ENCODE measurements at regions not wholly inside any gene's neighbourhood (a gene's known extent, or its start where the extent isn't known, plus 50 kb on each side); places are given as distances from the start of the nearest gene placed in this dataset.

DNA sequence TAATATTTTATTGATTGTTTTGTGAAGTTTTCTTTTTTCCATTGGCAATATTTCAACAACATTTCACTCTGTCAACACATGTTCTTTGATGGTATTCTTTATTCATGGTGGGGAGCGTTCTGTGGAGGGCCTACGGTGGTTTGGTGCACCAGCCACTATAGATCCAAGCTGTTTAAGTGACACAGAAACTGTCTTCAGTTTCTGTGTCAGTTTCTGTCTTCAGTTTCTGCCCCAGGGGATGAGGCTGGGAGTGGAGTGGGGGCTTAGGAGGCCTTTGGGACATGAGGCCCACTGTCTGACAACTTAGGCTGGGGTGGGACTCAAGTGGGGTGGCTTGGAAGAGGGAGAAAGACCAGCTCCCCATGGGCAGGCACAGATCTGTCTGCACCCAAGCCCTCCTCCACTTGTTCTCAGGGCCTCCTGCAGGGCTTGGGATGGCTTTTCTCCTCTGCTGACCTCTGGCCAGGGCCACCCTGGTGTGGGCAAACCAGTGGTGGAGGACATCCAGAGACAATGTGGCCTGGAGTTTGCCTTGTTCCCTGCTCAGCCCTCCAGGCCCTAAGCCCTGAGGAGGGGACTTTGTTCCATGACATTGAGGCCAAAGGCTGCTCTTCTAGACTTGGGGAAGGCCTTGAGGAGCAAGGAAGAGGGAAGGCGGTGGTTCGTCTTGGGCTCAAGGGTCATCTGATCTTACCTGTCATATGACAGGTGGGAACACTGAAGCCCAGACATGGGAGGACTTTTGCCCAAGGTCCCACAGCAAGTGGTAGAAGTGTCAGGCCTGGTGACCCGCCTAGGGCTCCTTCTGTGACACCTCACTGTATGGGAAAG lies 60.3 kb upstream of the SMAD6 start:
- H3K27me3 Mint-ChIP-seq: no peaks in the 10 kb centered on the region
- no peak overlapping the region for H3K27ac Mint-ChIP-seq
- no peak for DNase-seq (ENCODE audit: extremely low spot score, unreplicated experiment)

DNA sequence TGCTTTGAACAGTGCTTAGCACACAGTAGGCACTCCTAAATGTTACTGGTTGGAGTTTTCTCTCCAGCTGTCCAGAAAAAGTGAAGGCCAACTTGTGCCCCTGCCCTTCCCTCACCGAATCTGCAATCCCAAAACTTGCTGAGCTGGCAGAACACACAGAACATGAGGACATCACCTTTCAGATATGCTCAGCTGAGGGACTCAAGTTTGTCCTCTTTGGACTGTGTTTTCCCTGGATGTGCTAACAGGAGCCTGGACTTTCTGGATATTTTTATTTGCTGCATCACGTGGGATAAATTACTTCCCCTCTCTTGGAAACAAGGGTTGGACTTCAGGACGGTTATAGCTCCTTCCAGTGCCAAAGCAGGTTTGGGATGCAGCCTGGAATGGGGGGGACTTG lies 59.5 kb upstream of the SMAD6 start:
- Mint-ChIP-seq H3K36me3 (no peaks in the 10 kb centered on the region), H3K9me3 (no peaks in the 10 kb centered on the region), H3K27ac (no peak overlapping the region), H3K4me1 (ENCODE audit: unreplicated experiment) (peaks cover 9% of the 10 kb centered on the region), H3K27me3 (no peaks in the 10 kb centered on the region), H3K4me3 (no peak overlapping the region)
- TF ChIP-seq, protein P1, sequence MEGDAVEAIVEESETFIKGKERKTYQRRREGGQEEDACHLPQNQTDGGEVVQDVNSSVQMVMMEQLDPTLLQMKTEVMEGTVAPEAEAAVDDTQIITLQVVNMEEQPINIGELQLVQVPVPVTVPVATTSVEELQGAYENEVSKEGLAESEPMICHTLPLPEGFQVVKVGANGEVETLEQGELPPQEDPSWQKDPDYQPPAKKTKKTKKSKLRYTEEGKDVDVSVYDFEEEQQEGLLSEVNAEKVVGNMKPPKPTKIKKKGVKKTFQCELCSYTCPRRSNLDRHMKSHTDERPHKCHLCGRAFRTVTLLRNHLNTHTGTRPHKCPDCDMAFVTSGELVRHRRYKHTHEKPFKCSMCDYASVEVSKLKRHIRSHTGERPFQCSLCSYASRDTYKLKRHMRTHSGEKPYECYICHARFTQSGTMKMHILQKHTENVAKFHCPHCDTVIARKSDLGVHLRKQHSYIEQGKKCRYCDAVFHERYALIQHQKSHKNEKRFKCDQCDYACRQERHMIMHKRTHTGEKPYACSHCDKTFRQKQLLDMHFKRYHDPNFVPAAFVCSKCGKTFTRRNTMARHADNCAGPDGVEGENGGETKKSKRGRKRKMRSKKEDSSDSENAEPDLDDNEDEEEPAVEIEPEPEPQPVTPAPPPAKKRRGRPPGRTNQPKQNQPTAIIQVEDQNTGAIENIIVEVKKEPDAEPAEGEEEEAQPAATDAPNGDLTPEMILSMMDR (conservative IDR thresholded peaks at IDR 0.05): no peak
- DNase-seq (ENCODE audit: extremely low spot score, unreplicated experiment): no peak

More for the DNA sequence above, 60.3 kb upstream of the SMAD6 start:
- H3K36me3 Mint-ChIP-seq: no peaks in the 10 kb centered on the region
- TF ChIP-seq, protein P1 (conservative IDR thresholded peaks at IDR 0.05): no peak
- no peak overlapping the region for H3K4me3 Mint-ChIP-seq
- H3K9me3 Mint-ChIP-seq: no peaks in the 10 kb centered on the region
- peaks cover 9% of the 10 kb centered on the region for H3K4me1 Mint-ChIP-seq (ENCODE audit: unreplicated experiment)

DNA sequence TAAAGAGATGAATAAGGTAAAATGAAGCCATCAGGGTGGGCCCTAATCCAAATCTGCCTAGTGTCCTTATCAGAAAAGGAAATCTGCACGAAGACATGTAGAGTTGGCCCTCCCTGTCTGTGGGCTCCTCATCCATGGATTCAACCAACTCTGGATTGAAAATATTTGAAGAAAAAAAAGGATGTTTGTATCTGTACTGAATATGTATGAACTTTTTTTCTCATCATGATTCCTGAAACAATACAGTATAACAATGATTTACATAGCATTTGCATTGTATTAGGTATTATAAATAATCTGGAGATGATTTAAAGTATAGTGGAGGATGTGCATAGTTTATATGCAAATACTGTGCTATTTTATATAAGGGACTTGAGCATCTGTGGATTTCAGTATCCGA lies 59.0 kb upstream of the SMAD6 start:
- TF ChIP-seq, protein P1 (conservative IDR thresholded peaks at IDR 0.05): no peak
- H3K9me3 Mint-ChIP-seq: no peaks in the 10 kb centered on the region
- no peaks in the 10 kb centered on the region for H3K36me3 Mint-ChIP-seq
- H3K4me1 Mint-ChIP-seq (ENCODE audit: unreplicated experiment): peaks cover 9% of the 10 kb centered on the region
- H3K4me3 Mint-ChIP-seq: no peak overlapping the region
- no peak overlapping the region for H3K27ac Mint-ChIP-seq
- no peak for DNase-seq (ENCODE audit: extremely low spot score, unreplicated experiment)
- H3K27me3 Mint-ChIP-seq: no peaks in the 10 kb centered on the region

- peak overlapping the region; percentile 59 for H3K27ac Mint-ChIP-seq
- DNase-seq (ENCODE audit: extremely low spot score, unreplicated experiment): no peak
Observed at GRCh38 chr15:66644000-66644787, 57.8 kb upstream of the SMAD6 start.

GRCh38 chr15:66644869-66645268 lies 57.2 kb upstream of the SMAD6 start:
- Mint-ChIP-seq H3K27ac (peak overlapping the region; percentile 59), H3K9me3 (no peaks in the 10 kb centered on the region), H3K4me3 (no peak overlapping the region), H3K27me3 (no peaks in the 10 kb centered on the region), H3K4me1 (ENCODE audit: unreplicated experiment) (peaks cover 17% of the 10 kb centered on the region), H3K36me3 (no peaks in the 10 kb centered on the region)
- DNase-seq (ENCODE audit: extremely low spot score, unreplicated experiment): no peak
- TF ChIP-seq, protein P1 (conservative IDR thresholded peaks at IDR 0.05): no peak

More at GRCh38 chr15:66644000-66644787, 57.8 kb upstream of the SMAD6 start:
- peaks cover 11% of the 10 kb centered on the region for H3K4me1 Mint-ChIP-seq (ENCODE audit: unreplicated experiment)
- no peaks in the 10 kb centered on the region for H3K36me3 Mint-ChIP-seq
- TF ChIP-seq, protein P1 (conservative IDR thresholded peaks at IDR 0.05): no peak
- H3K9me3 Mint-ChIP-seq: no peaks in the 10 kb centered on the region
- H3K4me3 Mint-ChIP-seq: no peak overlapping the region
- no peaks in the 10 kb centered on the region for H3K27me3 Mint-ChIP-seq

All from type B pancreatic cell (in vitro differentiated cells).